Endothelial cell of umbilical vein (primary cell): ENCODE measurements at regions not wholly inside any gene's neighbourhood (a gene's known extent, or its start where the extent isn't known, plus 50 kb on each side); places are given as distances from the start of the nearest gene placed in this dataset.

Experiments
- BruUV-seq: library from RNA; stranded (reverse); fragments of 400-500 nt; replicated peaks from 2 replicates; lab custom pipeline; 2021; lab: Mats Ljungman, UMichigan
- CTCF ChIA-PET: fragments of 300-600, 350-600 bp; sonication (Branson Sonifier 250); formaldehyde crosslinking; loops from one replicate; lab custom pipeline; 2021; ENCODE audit warnings: antibody characterized with exemption, inconsistent platforms; lab: Charles Lee
- POLR2A ChIA-PET: fragments of 300-600, 350-600 bp; sonication (Branson Sonifier 250); formaldehyde crosslinking; loops from one replicate; lab custom pipeline; 2021; ENCODE audit warnings: antibody characterized with exemption, inconsistent platforms; lab: Charles Lee
- DNase-seq: peaks from one replicate; pipeline ENCODE4 v3.0.0-alpha.2; 2011; ENCODE audit warnings: low read depth, low spot score
- FAIRE-seq: peaks from 2 replicates; lab custom pipeline; 2011; peaks lifted over from hg19 to GRCh38; lab: Jason Lieb, UNC
- H2AFZ ChIP-seq: 2 replicates; pipeline ENCODE4 v1.6.0; 2012; ENCODE audit warnings: low read depth, low read length, control low read depth, inconsistent platforms
- H3K27ac ChIP-seq: 2 replicates; pipeline ENCODE4 v1.5.1; 2011; ENCODE audit warnings: low read depth, mild to moderate bottlenecking, control low read depth, low read length, moderate library complexity; ENCODE audit not compliant: insufficient read depth
- H3K27me3 ChIP-seq, 2 experiments: 2 replicates each; pipeline versions ENCODE4 v1.6.0 to v1.6.1; 2011; ENCODE audit warnings: low read length in 2 of 2, mixed read lengths in 1 of 2; ENCODE audit not compliant: control insufficient read depth in 2 of 2, insufficient read depth in 2 of 2
- H3K36me3 ChIP-seq, 2 experiments: 2 replicates in 1 of 2; 3 replicates in 1 of 2; pipeline ENCODE4 v1.5.1; 2011; ENCODE audit warnings: low read length in 2 of 2, mild to moderate bottlenecking in 1 of 2, moderate library complexity in 1 of 2; ENCODE audit not compliant: control insufficient read depth in 2 of 2, insufficient read depth in 2 of 2; ENCODE audit errors: extremely low read depth in 1 of 2
- H3K4me1 ChIP-seq: 3 replicates; pipeline ENCODE4 v1.5.1; 2011; ENCODE audit warnings: mild to moderate bottlenecking, low read length; ENCODE audit not compliant: control insufficient read depth, insufficient read depth; ENCODE audit errors: extremely low read depth
- H3K4me2 ChIP-seq: 2 replicates; pipeline ENCODE4 v1.6.1; 2011; ENCODE audit warnings: low read length, control low read depth, mixed read lengths; ENCODE audit not compliant: insufficient read depth
- H3K4me3 ChIP-seq, 3 experiments: fragments of 200-600 bp in 1 of 3; sonication (generic), shearing (Covaris generic) in 1 of 3; replicated peaks in 1 of 3; 2 replicates each; pipeline ENCODE4 v1.5.1; 2011 to 2016; ENCODE audit warnings: control low read depth in 3 of 3, low read length in 3 of 3, mild to moderate bottlenecking in 2 of 3, inconsistent platforms in 1 of 3, low read depth in 1 of 3, moderate library complexity in 1 of 3; ENCODE audit not compliant: insufficient read depth in 1 of 3
- H3K79me2 ChIP-seq: 2 replicates; pipeline ENCODE4 v1.6.0; 2012; ENCODE audit warnings: low read length, inconsistent platforms; ENCODE audit not compliant: control insufficient read depth, insufficient read depth
- H3K9ac ChIP-seq: replicated peaks from 2 replicates; pipeline ENCODE3; 2011; ENCODE audit warnings: low read length, control low read depth; ENCODE audit not compliant: insufficient read depth; ENCODE audit errors: extremely low read depth
- H3K9me1 ChIP-seq: replicated peaks from 3 replicates; pipeline ENCODE4 v1.6.0; 2011; ENCODE audit warnings: mild to moderate bottlenecking, low read length; ENCODE audit not compliant: control insufficient read depth, insufficient read depth; ENCODE audit errors: extremely low read depth
- H3K9me3 ChIP-seq: replicated peaks from 2 replicates; pipeline ENCODE4 v1.5.1; 2012; ENCODE audit warnings: low read length, inconsistent platforms; ENCODE audit not compliant: control insufficient read depth, insufficient read depth
- H4K20me1 ChIP-seq: replicated peaks from 2 replicates; pipeline ENCODE3; 2011; ENCODE audit warnings: mild to moderate bottlenecking, low read length; ENCODE audit not compliant: control insufficient read depth, insufficient read depth; ENCODE audit errors: extremely low read depth
- CTCF ChIP-seq, 2 donors: IDR thresholded peaks; 1 replicate in 1 of 2; 2 replicates in 1 of 2; pipeline ENCODE4 v1.5.1; 2011; ENCODE audit warnings: low read length in 2 of 2, mild to moderate bottlenecking in 2 of 2, moderate library complexity in 2 of 2, control low read depth in 1 of 2, inconsistent platforms in 1 of 2, low read depth in 1 of 2; ENCODE audit not compliant: insufficient read depth in 1 of 2; ENCODE audit errors: extremely low read depth in 1 of 2
- EZH2 ChIP-seq: IDR thresholded peaks from 2 replicates; pipeline ENCODE4 v1.6.1; 2012; ENCODE audit warnings: borderline replicate concordance, low read depth, mild to moderate bottlenecking, moderate library complexity, low read length, inconsistent platforms; ENCODE audit not compliant: severe bottlenecking
- FOS ChIP-seq: IDR thresholded peaks from 2 replicates; pipeline ENCODE4 v1.6.1; 2011; ENCODE audit warnings: mild to moderate bottlenecking, low read length, moderate library complexity, borderline replicate concordance; ENCODE audit not compliant: insufficient read depth
- GATA2 ChIP-seq: IDR thresholded peaks from 2 replicates; pipeline ENCODE4 v1.7.0; 2011; ENCODE audit warnings: low read depth, mild to moderate bottlenecking, moderate library complexity, mixed read lengths, low read length; ENCODE audit not compliant: insufficient read length, insufficient read depth
- JUN ChIP-seq: IDR thresholded peaks from 2 replicates; pipeline ENCODE4 v1.6.1; 2011; ENCODE audit warnings: borderline replicate concordance, low read depth; ENCODE audit not compliant: insufficient read length, insufficient read depth
- MAX ChIP-seq: IDR thresholded peaks from 2 replicates; pipeline ENCODE4 v1.6.1; 2011; ENCODE audit not compliant: insufficient read depth, insufficient read length
- MYC ChIP-seq: IDR thresholded peaks from one replicate; pipeline ENCODE4 v1.6.1; 2011; ENCODE audit warnings: mild to moderate bottlenecking, low read depth, low read length
- POLR2A ChIP-seq: IDR thresholded peaks from 2 replicates; pipeline ENCODE4 v1.6.1; 2012; ENCODE audit warnings: low read depth, mild to moderate bottlenecking, control low read depth, low read length
- POLR2AphosphoS5 ChIP-seq: IDR thresholded peaks from 2 replicates; pipeline ENCODE4 v1.6.1; 2012; ENCODE audit warnings: low read depth, mild to moderate bottlenecking, control low read depth, low read length, moderate library complexity; ENCODE audit not compliant: insufficient read depth
- dilution Hi-C: fragments of 300-500 bp; cut with MboI; formaldehyde crosslinking; loops from one replicate; pipeline ENCODE4 v1.15.0; 2019; ENCODE audit warnings: low sequenced_read_pairs; ENCODE audit not compliant: extremely low pct_ligation_motif_present
- intact Hi-C: fragments of 100-400 bp; cut with micrococcal nuclease; formaldehyde crosslinking; loops from one replicate; pipeline ENCODE4 v1.10.0; 2022

DNA sequence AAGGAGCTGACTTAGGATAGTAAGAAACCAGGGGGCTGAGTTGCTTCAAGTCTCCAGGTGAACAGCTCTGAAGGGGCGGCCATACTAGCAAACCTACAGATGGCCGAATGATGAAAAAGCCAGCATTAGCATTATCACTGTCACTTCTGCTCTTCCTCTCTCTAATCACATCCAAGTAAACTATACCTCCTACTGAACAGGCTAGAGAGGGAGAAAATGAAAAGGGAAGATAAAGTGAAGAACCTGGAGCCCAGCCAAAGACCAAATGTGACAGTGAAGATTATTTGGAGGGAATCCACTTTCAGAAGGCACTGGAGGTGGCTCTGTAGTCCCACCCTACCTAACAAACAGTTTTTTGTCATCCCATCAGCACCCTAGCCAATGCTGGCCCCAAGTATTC lies 50.4 kb upstream of the PRPS1 start:
- CTCF ChIA-PET: no interaction called here
- H3K27ac ChIP-seq: no peak overlapping the region
- POLR2A ChIA-PET: no interaction called here
- H2AFZ ChIP-seq: no peak overlapping the region
- no peak overlapping the region for H3K4me3 ChIP-seq
- no peaks in the 10 kb centered on the region for H4K20me1 ChIP-seq
- H3K27me3 ChIP-seq: no peaks in the 10 kb centered on the region
- H3K9me3 ChIP-seq: no peaks in the 10 kb centered on the region
- intact Hi-C loops (no loop called here), dilution Hi-C loops (no loop called here)
- no peak overlapping the region for H3K4me2 ChIP-seq
- no peaks in the 10 kb centered on the region for H3K36me3 ChIP-seq
- TF ChIP-seq EZH2: no peak
- TF ChIP-seq MYC: no peak
- TF ChIP-seq CTCF (IDR thresholded peaks at IDR 0.05; ENCODE audit: extremely low read depth in 1 of 2, insufficient read depth in 1 of 2, low read depth in 1 of 2, low read length in 2 of 2): no peak
- TF ChIP-seq JUN: no peak
- TF ChIP-seq MAX: no peak
- TF ChIP-seq POLR2AphosphoS5: no peak
- no peak for TF ChIP-seq FOS
- no peak for TF ChIP-seq POLR2A
- no peak for TF ChIP-seq GATA2
- no TSS peak for BruUV-seq
- H3K9me1 ChIP-seq: no peaks in the 10 kb centered on the region
- H3K9ac ChIP-seq: no peak overlapping the region
- DNase-seq (no peak), FAIRE-seq (no peak)
- no peaks in the 10 kb centered on the region for H3K79me2 ChIP-seq
- no peaks in the 10 kb centered on the region for H3K4me1 ChIP-seq
